Psoas muscle (tissue), 7 donors: ENCODE measurements at regions not wholly inside any gene's neighbourhood (a gene's known extent, or its start where the extent isn't known, plus 50 kb on each side); places are given as distances from the start of the nearest gene placed in this dataset.

Source experiments
- ATAC-seq, 4 donors: fragments of 200-7000 bp; cut with Tn5 transposase; one replicate each; pipeline ENCODE4 v1.9.1; 2020; ENCODE audit warnings: moderate library complexity in 3 of 4, mild to moderate bottlenecking in 2 of 4
- DNase-seq, 2 donors: peaks; one replicate each; pipeline ENCODE4 v3.0.0-alpha.2; 2020
- H3K27ac ChIP-seq: fragments of 200-600 bp; one replicate; pipeline ENCODE4 v1.8.0; 2022
- H3K27me3 ChIP-seq, 3 donors: fragments of 200-600 bp in 1 of 3; one replicate each; pipeline versions ENCODE4 v1.6.1 to v1.8.0; 2013 to 2022; ENCODE audit warnings: low read length in 2 of 3, mild to moderate bottlenecking in 2 of 3, moderate library complexity in 1 of 3; ENCODE audit not compliant: insufficient read depth in 3 of 3
- H3K36me3 ChIP-seq, 2 donors: fragments of 200-600 bp in 1 of 2; one replicate each; pipeline versions ENCODE4 v1.6.1 to v1.8.0; 2013 to 2022; ENCODE audit warnings: low read depth in 1 of 2, mild to moderate bottlenecking in 1 of 2, moderate library complexity in 1 of 2; ENCODE audit not compliant: insufficient read depth in 1 of 2
- H3K4me1 ChIP-seq: fragments of 200-600 bp; one replicate; pipeline ENCODE4 v1.8.0; 2022
- H3K4me3 ChIP-seq: fragments of 200-600 bp; one replicate; pipeline ENCODE4 v1.8.0; 2022; ENCODE audit warnings: mild to moderate bottlenecking
- H3K9me3 ChIP-seq: fragments of 200-600 bp; one replicate; pipeline ENCODE4 v1.8.0; 2022
- CTCF ChIP-seq: fragments of 200-600 bp; IDR thresholded peaks from one replicate; pipeline ENCODE4 v1.8.0; 2022; ENCODE audit warnings: antibody characterized with exemption
- WGBS, 3 donors: extraction: QIAGEN DNeasy Blood & Tissue Kit; methylation state at CpG; one replicate each; pipeline versions ENCODE4 v1.1.6 to v1.1.7; 2013; 5-methylcytosine and 5-hydroxymethylcytosine counted together
- intact Hi-C, 2 donors: fragments of 100-400 bp; cut with DNase I; formaldehyde crosslinking; loops; one replicate each; pipeline versions ENCODE4 v1.11.0 to v1.14.2; 2022
- donor health status: healthy with polysubstance abuse.
- donor health status: DM: no; HTN: no; CAD: no; lungs with moderate emphysema.
- donor health status: Bipolar disorder and iron deficiency.
- donor health status: healthy.
- donor health status: DM: yes; HTN: yes; CAD: no.
- donor health status: DM: no; HTN: no; CAD: no.
- donor health status: DM: yes; HTN: yes; CAD: no.

- Histone ChIP-seq H3K4me1 (no peaks in the 10 kb centered on the region), H3K27ac (no peak overlapping the region), H3K27me3 (no peaks in the 10 kb centered on the region), H3K4me3 (no peak overlapping the region), H3K9me3 (no peaks in the 10 kb centered on the region), H3K36me3 (no peaks in the 10 kb centered on the region)
- TF ChIP-seq CTCF = no peak
- ATAC-seq (no peak), DNase-seq (no peak)
- 72 to 77% (median 73%) methylated on average over 2 of the region's 2 CpGs for WGBS, 3 donors
- intact Hi-C loops = no loop called here
Observed at GRCh38 chr18:78425019-78425412, 554.6 kb upstream of the SALL3 start.

GRCh38 chr18:78427081-78427480 lies 552.5 kb upstream of the SALL3 start:
- Histone ChIP-seq H3K27ac (no peak overlapping the region), H3K9me3 (no peaks in the 10 kb centered on the region), H3K4me1 (no peaks in the 10 kb centered on the region), H3K27me3 (no peaks in the 10 kb centered on the region), H3K36me3 (no peaks in the 10 kb centered on the region), H3K4me3 (no peak overlapping the region)
- intact Hi-C loops = no loop called here
- TF ChIP-seq CTCF = no peak
- ATAC-seq (no peak), DNase-seq (no peak)
- WGBS, 3 donors = 86 to 87% (median 86%) methylated on average over 12 of the region's 12 CpGs

GRCh38 chr18:78429127-78430108 lies 550.2 kb upstream of the SALL3 start:
- TF ChIP-seq CTCF = no peak
- H3K4me1 ChIP-seq = no peaks in the 10 kb centered on the region
- ATAC-seq = no peak
- H3K4me3 ChIP-seq = no peak overlapping the region
- 91 to 93% (median 91%) methylated on average over 46 to 54 of the region's 54 CpGs for WGBS, 3 donors
- no peak for DNase-seq
- no peak overlapping the region for H3K27ac ChIP-seq
- H3K27me3 ChIP-seq = no peaks in the 10 kb centered on the region
- intact Hi-C loops = no loop called here
- no peaks in the 10 kb centered on the region for H3K9me3 ChIP-seq
- H3K36me3 ChIP-seq = no peaks in the 10 kb centered on the region

GRCh38 chr18:78430131-78430758 lies 549.4 kb upstream of the SALL3 start:
- Histone ChIP-seq H3K9me3 (no peaks in the 10 kb centered on the region), H3K27ac (no peak overlapping the region), H3K4me3 (no peak overlapping the region), H3K36me3 (no peaks in the 10 kb centered on the region), H3K27me3 (no peaks in the 10 kb centered on the region), H3K4me1 (no peaks in the 10 kb centered on the region)
- TF ChIP-seq CTCF = no peak
- DNase-seq (no peak), ATAC-seq (no peak)
- intact Hi-C loops = no loop called here
- 67 to 79% (median 76%) methylated on average over 28 of the region's 28 CpGs for WGBS, 3 donors
